GM12865 (cell line): ENCODE measurements at regions not wholly inside any gene's neighbourhood (a gene's known extent, or its start where the extent isn't known, plus 50 kb on each side); places are given as distances from the start of the nearest gene placed in this dataset.

Source experiments
- DNase-seq: peaks from one replicate; pipeline ENCODE4 v3.0.0; 2010; ENCODE audit warnings: low read depth
- H3K4me3 ChIP-seq: 2 replicates; pipeline ENCODE4 v1.5.1; 2011; ENCODE audit warnings: mild to moderate bottlenecking, low read depth, low read length, control low read depth
- TF ChIP-seq, protein P1 (sequence below): IDR thresholded peaks from 2 replicates; pipeline ENCODE4 v1.5.1; 2011; ENCODE audit warnings: low read length, control low read depth, low read depth, inconsistent platforms; ENCODE audit not compliant: insufficient read depth; ENCODE audit errors: missing control alignments

DNA sequence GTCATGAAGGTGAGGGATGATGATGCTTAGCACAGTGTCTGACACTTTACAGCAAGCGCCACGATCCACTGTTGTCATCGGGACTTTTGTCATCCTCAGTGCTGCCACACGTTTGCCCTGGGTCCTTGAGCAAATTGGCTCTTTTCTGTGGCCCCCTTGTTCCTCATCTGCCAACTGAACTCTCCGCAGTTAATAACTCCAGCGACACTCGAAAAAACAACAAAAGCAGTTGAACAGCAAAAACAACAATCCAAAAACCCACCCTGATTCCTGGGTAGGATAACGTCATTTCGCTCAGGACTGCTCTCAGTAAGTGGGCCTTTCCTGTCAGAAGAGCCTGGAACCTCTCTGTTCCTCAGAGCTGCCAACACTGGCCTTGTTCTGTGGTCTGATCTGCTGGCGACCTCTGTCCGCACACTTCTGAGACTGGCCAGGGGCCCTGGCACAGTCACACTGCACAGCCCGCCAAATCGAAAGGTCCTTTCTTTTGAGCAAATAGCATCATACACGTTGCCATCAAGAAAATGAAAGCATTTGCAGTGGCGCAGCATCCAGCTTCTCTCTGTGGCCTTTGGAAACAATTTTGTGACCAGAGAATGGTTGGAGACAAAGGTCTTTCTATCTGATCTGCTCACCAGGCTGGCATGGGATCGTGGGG lies 79.9 kb upstream of the SYT13 start:
- DNase-seq, result no peak
- H3K4me3 ChIP-seq, result no peak overlapping the region
- TF ChIP-seq, protein P1, sequence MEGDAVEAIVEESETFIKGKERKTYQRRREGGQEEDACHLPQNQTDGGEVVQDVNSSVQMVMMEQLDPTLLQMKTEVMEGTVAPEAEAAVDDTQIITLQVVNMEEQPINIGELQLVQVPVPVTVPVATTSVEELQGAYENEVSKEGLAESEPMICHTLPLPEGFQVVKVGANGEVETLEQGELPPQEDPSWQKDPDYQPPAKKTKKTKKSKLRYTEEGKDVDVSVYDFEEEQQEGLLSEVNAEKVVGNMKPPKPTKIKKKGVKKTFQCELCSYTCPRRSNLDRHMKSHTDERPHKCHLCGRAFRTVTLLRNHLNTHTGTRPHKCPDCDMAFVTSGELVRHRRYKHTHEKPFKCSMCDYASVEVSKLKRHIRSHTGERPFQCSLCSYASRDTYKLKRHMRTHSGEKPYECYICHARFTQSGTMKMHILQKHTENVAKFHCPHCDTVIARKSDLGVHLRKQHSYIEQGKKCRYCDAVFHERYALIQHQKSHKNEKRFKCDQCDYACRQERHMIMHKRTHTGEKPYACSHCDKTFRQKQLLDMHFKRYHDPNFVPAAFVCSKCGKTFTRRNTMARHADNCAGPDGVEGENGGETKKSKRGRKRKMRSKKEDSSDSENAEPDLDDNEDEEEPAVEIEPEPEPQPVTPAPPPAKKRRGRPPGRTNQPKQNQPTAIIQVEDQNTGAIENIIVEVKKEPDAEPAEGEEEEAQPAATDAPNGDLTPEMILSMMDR, result no peak

DNA sequence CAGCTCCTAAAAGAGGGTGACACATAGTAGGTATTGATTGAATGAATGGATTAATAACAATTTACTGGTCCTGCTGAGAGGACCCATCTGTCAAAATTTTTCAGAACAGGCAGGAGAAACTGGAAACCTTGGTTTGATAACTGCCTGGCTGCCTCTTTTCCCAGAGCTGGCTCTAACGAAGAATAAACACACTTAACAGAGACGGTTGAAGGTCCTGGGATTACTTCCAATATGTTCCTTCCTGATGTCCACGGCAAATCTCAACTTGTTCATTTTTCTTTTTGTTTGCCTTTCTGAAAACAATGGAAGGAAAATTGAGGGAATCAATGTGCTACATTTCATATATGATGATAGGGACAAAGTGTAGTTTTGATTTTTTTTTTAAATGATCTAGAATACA lies 76.5 kb upstream of the SYT13 start:
- no peak for DNase-seq
- no peak overlapping the region for H3K4me3 ChIP-seq
- TF ChIP-seq, protein P1, result no peak

DNA sequence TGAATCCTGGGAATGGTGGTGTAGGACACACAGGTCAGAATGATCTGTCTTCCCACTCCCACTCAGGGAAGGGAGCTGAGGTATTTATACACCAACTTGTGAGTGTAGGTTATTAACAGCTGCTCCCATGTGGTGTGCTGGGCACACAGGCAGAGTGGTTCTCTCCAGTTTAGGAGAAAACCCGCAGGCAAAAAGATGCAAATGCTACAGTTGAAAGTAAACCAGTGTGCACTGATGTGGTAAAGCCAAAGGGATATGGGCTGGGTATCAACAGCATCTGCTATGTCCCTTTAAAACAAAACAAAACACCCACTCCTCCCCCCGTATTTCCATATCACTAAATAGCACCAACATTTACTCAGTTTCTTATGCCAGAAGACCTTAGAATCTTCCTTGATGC lies 75.4 kb upstream of the SYT13 start:
- no peak overlapping the region for H3K4me3 ChIP-seq
- TF ChIP-seq, protein P1, result no peak
- DNase-seq, result no peak

DNA sequence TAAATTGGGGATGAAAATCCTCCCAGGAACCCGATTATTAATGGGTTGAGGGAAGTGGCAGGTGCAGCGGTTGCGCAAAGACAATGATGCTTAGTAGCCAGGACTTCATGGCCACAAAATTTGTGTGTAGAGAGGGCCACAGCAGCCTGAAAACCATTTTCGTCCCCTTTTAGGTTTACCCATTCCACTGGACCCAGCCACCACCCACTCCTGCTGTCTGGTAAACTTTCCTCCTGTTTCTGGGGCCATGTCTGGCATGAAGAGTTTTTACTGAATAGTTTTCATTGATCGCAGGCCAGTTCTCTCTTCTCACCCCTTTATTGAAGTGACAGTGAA lies 69.5 kb upstream of the SYT13 start:
- DNase-seq, result no peak
- TF ChIP-seq, protein P1, result no peak
- H3K4me3 ChIP-seq, result peak overlapping the region; percentile 56

DNA sequence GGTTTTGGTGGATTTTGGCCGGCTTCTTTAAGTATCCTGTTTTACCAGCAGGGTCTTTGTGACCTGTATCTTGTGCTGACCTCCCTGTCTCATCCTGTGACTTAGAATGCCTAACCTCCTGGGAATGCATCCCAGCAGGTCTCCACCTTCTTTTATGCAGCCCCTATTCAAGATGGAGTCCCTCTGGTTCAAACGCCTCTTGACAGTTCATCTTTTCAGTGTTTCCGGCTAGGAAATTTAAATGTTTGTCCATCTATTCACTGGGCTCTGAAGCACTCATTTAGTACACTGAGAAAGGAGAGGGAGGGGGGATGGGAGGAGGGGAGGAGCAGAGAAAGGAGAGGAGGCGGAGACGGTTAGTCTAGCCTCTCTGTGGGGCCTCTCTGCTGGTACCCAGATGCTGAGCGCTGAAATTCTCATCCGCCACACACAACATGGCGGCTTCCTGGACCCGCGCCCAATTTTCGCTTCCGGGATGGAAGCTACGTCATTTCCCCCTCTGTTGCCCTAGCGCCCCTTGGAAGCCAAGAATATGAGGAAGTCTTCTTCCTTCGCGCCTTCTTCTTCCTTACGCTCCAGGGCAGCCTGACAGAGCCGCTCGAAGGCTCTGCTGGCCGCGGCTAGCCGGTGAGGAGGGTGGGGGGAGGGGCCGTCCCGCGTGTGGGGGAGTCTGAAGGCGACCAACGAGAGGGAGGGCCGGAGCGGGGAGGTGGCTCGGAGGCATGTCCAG lies 69.0 kb upstream of the SYT13 start:
- peak; percentile 87 for DNase-seq
- H3K4me3 ChIP-seq, result peak overlapping the region; percentile 56

DNA sequence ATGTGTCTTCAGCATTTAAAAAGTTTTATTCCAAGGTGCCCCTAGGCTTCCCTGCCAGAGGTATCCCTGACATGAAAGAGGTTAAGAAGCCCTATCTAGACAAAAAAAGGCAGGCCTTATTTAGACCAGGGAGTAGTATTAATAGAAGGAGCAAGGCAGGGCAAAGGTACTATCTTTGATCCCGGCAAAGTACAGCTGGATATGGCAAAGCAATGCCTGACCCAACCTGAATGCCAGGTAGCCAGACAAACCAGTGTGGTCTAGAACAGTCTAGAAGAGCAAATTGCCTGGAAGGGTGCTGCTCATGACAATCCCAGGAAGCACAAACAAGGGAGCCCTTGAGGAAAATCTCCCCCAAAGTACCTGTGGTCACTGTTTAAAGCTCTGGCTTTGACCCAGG lies 62.6 kb upstream of the SYT13 start:
- DNase-seq, result no peak
- TF ChIP-seq, protein P1, result no peak

More for the DNA sequence above, 69.0 kb upstream of the SYT13 start:
- TF ChIP-seq, protein P1, result no peak

DNA sequence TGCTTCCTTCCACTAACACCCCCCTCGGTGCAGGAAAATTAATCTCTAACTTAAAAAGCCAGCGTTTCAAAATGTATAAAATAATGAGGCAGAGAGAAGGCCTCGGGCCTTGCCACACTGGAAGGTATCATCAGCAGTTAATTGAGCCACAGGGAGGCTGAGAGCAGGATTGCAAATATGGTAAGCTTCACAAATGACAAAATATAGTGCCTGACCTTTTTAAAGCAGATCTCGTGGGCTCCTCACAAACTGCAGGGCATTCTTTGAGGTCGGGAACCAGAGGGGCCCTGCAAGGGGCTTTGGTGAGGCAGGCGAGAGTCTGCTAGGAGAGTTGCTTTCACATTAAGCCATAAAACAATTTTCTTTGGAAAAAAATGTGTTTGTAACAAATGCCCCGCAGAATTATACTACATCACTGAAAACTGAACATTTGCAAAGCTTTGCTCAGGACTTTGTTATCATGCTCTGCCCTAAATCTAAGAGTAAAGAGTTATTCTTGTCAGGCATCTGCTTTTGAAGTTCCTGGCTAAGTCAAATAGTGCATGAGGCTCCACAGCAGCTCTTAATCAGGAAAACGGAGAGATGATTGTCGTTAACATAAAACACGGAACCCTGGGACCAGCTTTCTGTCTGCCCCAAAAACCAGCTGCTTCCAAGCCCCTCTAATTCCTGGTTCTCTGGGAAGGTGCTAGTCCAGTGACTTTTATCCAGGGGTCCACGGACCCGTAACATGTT lies 61.4 kb upstream of the SYT13 start:
- TF ChIP-seq, protein P1, result no peak
- no peak for DNase-seq
- H3K4me3 ChIP-seq, result no peak overlapping the region

More for the DNA sequence above, 62.6 kb upstream of the SYT13 start:
- no peak overlapping the region for H3K4me3 ChIP-seq
